ENCODE measurements at regions not wholly inside any gene's neighbourhood (a gene's known extent, or its start where the extent isn't known, plus 50 kb on each side); places are given as distances from the start of the nearest gene placed in this dataset.
A peak's percentile ranks its signal among the peaks of the same experiment; 100 is the strongest.

DNA sequence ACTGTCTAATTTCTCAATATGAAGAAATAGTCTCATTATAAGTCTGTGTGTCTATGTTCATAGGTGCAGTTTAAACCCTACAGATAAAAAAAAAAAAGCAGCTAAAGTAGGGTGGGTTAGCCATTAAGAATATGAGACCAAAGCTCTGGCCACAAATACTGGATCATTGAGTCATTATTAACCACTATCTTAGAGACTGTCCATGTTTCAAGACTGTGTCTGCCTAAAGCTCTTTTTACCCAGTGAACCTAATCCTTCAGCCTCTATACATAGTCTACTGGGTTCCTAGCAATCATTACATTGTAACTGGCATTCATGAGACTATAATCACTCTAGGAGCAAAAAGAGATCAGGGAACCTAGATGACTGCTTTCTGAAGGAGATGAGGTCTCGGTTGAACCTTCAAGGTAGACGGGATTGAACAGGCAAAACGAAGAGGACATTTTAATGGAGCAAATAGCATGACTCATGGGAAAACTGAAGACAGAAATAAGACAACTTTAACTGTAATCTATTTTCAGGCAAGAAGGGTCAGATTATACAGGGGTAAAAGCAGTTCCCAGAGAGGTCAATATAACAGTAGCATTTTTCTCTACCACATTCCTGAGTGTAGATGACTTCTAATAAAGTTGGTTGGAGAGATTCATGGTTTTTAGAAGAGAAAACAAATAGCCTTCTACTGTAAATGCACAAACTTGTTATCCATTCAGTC is 64.0 kb upstream of the FIBIN start:
- Mint-ChIP-seq H3K4me1 (ENCODE audit: low read depth, unreplicated experiment) (peaks cover 13% of the 10 kb centered on the region), H3K27me3 (ENCODE audit: unreplicated experiment) (peaks cover 5% of the 10 kb centered on the region), H3K4me3 (ENCODE audit: unreplicated experiment) (no peak overlapping the region), H3K27ac (ENCODE audit: unreplicated experiment) (no peak overlapping the region), H3K36me3 (ENCODE audit: unreplicated experiment) (peaks cover 7% of the 10 kb centered on the region), H3K9me3 (ENCODE audit: unreplicated experiment) (peaks cover 4% of the 10 kb centered on the region)
- DNase-seq: no peak
- TF ChIP-seq, protein P1, sequence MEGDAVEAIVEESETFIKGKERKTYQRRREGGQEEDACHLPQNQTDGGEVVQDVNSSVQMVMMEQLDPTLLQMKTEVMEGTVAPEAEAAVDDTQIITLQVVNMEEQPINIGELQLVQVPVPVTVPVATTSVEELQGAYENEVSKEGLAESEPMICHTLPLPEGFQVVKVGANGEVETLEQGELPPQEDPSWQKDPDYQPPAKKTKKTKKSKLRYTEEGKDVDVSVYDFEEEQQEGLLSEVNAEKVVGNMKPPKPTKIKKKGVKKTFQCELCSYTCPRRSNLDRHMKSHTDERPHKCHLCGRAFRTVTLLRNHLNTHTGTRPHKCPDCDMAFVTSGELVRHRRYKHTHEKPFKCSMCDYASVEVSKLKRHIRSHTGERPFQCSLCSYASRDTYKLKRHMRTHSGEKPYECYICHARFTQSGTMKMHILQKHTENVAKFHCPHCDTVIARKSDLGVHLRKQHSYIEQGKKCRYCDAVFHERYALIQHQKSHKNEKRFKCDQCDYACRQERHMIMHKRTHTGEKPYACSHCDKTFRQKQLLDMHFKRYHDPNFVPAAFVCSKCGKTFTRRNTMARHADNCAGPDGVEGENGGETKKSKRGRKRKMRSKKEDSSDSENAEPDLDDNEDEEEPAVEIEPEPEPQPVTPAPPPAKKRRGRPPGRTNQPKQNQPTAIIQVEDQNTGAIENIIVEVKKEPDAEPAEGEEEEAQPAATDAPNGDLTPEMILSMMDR (IDR thresholded peaks at IDR 0.05; ENCODE audit: partially characterized antibody, unreplicated experiment): no peak

- Mint-ChIP-seq H3K9me3 (ENCODE audit: unreplicated experiment) (peaks cover 4% of the 10 kb centered on the region), H3K4me3 (ENCODE audit: unreplicated experiment) (no peak overlapping the region), H3K27ac (ENCODE audit: unreplicated experiment) (peak overlapping the region; percentile 21), H3K4me1 (ENCODE audit: low read depth, unreplicated experiment) (peaks cover 13% of the 10 kb centered on the region), H3K36me3 (ENCODE audit: unreplicated experiment) (peaks cover 7% of the 10 kb centered on the region), H3K27me3 (ENCODE audit: unreplicated experiment) (peaks cover 5% of the 10 kb centered on the region)
- no peak for DNase-seq
- TF ChIP-seq, protein P1 (IDR thresholded peaks at IDR 0.05; ENCODE audit: partially characterized antibody, unreplicated experiment): no peak
Observed at GRCh38 chr11:26930518-26931247, 63.2 kb upstream of the FIBIN start.

DNA sequence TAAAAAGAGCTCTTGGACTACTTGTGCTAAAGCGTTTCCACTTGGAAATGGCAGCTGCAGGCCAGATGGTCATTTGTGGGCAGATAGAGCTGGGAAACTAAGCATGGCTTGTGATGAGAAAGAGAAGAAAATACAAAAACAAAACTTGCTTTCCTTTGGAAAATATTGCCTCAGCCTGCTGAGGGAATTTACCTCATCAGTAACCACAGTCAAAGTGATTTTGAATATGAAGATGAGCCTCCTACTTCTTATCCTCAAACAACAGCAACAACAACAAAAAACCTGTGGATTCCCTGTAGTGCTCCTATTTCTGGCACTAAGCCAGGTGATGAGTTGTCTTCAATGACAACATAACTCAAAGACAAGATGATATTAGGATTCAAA is 62.7 kb upstream of the FIBIN start:
- Mint-ChIP-seq H3K36me3 (ENCODE audit: unreplicated experiment) (peaks cover 7% of the 10 kb centered on the region), H3K27ac (ENCODE audit: unreplicated experiment) (peak overlapping the region; percentile 21), H3K9me3 (ENCODE audit: unreplicated experiment) (peaks cover 4% of the 10 kb centered on the region), H3K4me1 (ENCODE audit: low read depth, unreplicated experiment) (peaks cover 16% of the 10 kb centered on the region), H3K4me3 (ENCODE audit: unreplicated experiment) (no peak overlapping the region), H3K27me3 (ENCODE audit: unreplicated experiment) (peaks cover 5% of the 10 kb centered on the region)
- peak; percentile 20 for DNase-seq
- TF ChIP-seq, protein P1 (IDR thresholded peaks at IDR 0.05; ENCODE audit: partially characterized antibody, unreplicated experiment): no peak

- Mint-ChIP-seq H3K4me3 (ENCODE audit: unreplicated experiment) (no peak overlapping the region), H3K4me1 (ENCODE audit: low read depth, unreplicated experiment) (peaks cover 16% of the 10 kb centered on the region), H3K9me3 (ENCODE audit: unreplicated experiment) (peaks cover 3% of the 10 kb centered on the region), H3K27me3 (ENCODE audit: unreplicated experiment) (peaks cover 5% of the 10 kb centered on the region), H3K36me3 (ENCODE audit: unreplicated experiment) (peaks cover 7% of the 10 kb centered on the region), H3K27ac (ENCODE audit: unreplicated experiment) (peak overlapping the region; percentile 21)
- DNase-seq: no peak
- TF ChIP-seq, protein P1 (IDR thresholded peaks at IDR 0.05; ENCODE audit: partially characterized antibody, unreplicated experiment): no peak
Observed at GRCh38 chr11:26931881-26932280, 62.0 kb upstream of the FIBIN start.

- TF ChIP-seq, protein P1 (IDR thresholded peaks at IDR 0.05; ENCODE audit: partially characterized antibody, unreplicated experiment): no peak
- Mint-ChIP-seq H3K27me3 (ENCODE audit: unreplicated experiment) (peaks cover 3% of the 10 kb centered on the region), H3K36me3 (ENCODE audit: unreplicated experiment) (no peaks in the 10 kb centered on the region), H3K27ac (ENCODE audit: unreplicated experiment) (no peak overlapping the region), H3K4me3 (ENCODE audit: unreplicated experiment) (no peak overlapping the region), H3K9me3 (ENCODE audit: unreplicated experiment) (no peaks in the 10 kb centered on the region), H3K4me1 (ENCODE audit: low read depth, unreplicated experiment) (peaks cover 9% of the 10 kb centered on the region)
- DNase-seq: no peak
Observed at GRCh38 chr11:26936109-26936508, 57.8 kb upstream of the FIBIN start.

Measured in glutamatergic neuron (in vitro differentiated cells).